Panc1 (cell line): ENCODE measurements at regions not wholly inside any gene's neighbourhood (a gene's known extent, or its start where the extent isn't known, plus 50 kb on each side); places are given as distances from the start of the nearest gene placed in this dataset.

Experiments
- ATAC-seq: fragments of 200-7000 bp; cut with Tn5 transposase; 2 replicates; pipeline ENCODE4 v1.9.1; 2020; ENCODE audit warnings: mild to moderate bottlenecking, moderate library complexity
- BruUV-seq: library from RNA; stranded (reverse); fragments of 400-500 nt; replicated peaks from 2 replicates; lab custom pipeline; 2021; lab: Mats Ljungman, UMichigan
- CTCF ChIA-PET: fragments of 300-600 bp; sonication (Branson Sonifier 250); formaldehyde crosslinking; loops from one replicate; lab custom pipeline; 2022; ENCODE audit warnings: antibody characterized with exemption; lab: Charles Lee
- POLR2A ChIA-PET: fragments of 300-600 bp; sonication (Branson Sonifier 250); formaldehyde crosslinking; loops from one replicate; lab custom pipeline; 2022; ENCODE audit warnings: antibody characterized with exemption; lab: Charles Lee
- DNase-seq: peaks from one replicate; pipeline ENCODE4 v3.0.0-alpha.2; 2010; ENCODE audit warnings: low read depth, low spot score
- H3K27ac ChIP-seq: 2 replicates; pipeline ENCODE4 v1.5.1; 2011; ENCODE audit warnings: mild to moderate bottlenecking, low read length, inconsistent platforms
- H3K27me3 ChIP-seq: fragments of 200-500 bp; sonication (Bioruptor generic); 2 replicates; pipeline ENCODE4 v1.6.0; 2014; ENCODE audit warnings: low read length, inconsistent platforms; ENCODE audit not compliant: control insufficient read depth, insufficient read depth
- H3K36me3 ChIP-seq: fragments of 200-500 bp; sonication (Bioruptor generic); 2 replicates; pipeline ENCODE4 v1.5.1; 2014; ENCODE audit warnings: inconsistent platforms, mild to moderate bottlenecking, low read length, moderate library complexity; ENCODE audit not compliant: control insufficient read depth, insufficient read depth
- H3K4me1 ChIP-seq: 2 replicates; pipeline ENCODE4 v1.5.1; 2011; ENCODE audit warnings: inconsistent platforms, mild to moderate bottlenecking, low read length, moderate library complexity; ENCODE audit not compliant: control insufficient read depth, insufficient read depth
- H3K4me3 ChIP-seq, 2 experiments: 2 replicates each; pipeline ENCODE4 v1.5.1; 2011 to 2012; ENCODE audit warnings: low read depth in 2 of 2, low read length in 2 of 2, mild to moderate bottlenecking in 2 of 2, inconsistent platforms in 1 of 2, moderate library complexity in 1 of 2
- H3K9me3 ChIP-seq: fragments of 200-500 bp; sonication (Bioruptor generic); 2 replicates; pipeline ENCODE4 v1.5.1; 2014; ENCODE audit warnings: low read depth, mild to moderate bottlenecking, inconsistent platforms, low read length, moderate library complexity; ENCODE audit not compliant: control insufficient read depth, insufficient read depth
- CTCF ChIP-seq: fragments of 450-650 bp; IDR thresholded peaks from 2 replicates; pipeline ENCODE4 v1.5.1; 2017; ENCODE audit warnings: mild to moderate bottlenecking
- POLR2AphosphoS5 ChIP-seq: IDR thresholded peaks from 2 replicates; pipeline ENCODE4 v1.6.1; 2012; ENCODE audit warnings: mild to moderate bottlenecking, low read depth, low read length, moderate library complexity
- REST ChIP-seq, 2 experiments: IDR thresholded peaks; 2 replicates each; pipeline ENCODE4 v1.6.1; 2011 to 2012; ENCODE audit warnings: low read depth in 2 of 2, control low read depth in 1 of 2, low read length in 1 of 2, mild to moderate bottlenecking in 1 of 2, moderate library complexity in 1 of 2; ENCODE audit not compliant: insufficient read depth in 1 of 2
- SIN3A ChIP-seq: IDR thresholded peaks from 2 replicates; pipeline ENCODE4 v1.6.1; 2012; ENCODE audit warnings: low read depth, mild to moderate bottlenecking, low read length, moderate library complexity, borderline replicate concordance; ENCODE audit not compliant: insufficient read depth
- TCF7L2 ChIP-seq: IDR thresholded peaks from 2 replicates; pipeline ENCODE4 v1.6.1; 2011; ENCODE audit warnings: mild to moderate bottlenecking, low read depth, low read length, inconsistent platforms
- in situ Hi-C: cut with HindIII; loops from 2 replicates; pipeline ENCODE4 v1.10.0; 2016; ENCODE audit warnings: low sequenced_read_pairs, low pct_unique_long_range_greater_than_20kb
- intact Hi-C: fragments of 100-400 bp; cut with micrococcal nuclease; formaldehyde crosslinking; loops from one replicate; pipeline ENCODE4 v1.10.0; 2022; ENCODE audit not compliant: unreplicated experiment

- intact Hi-C loops (no loop called here), in situ Hi-C loops (no loop called here)
- ChIA-PET POLR2A (no interaction called here), CTCF (no interaction called here)
- no peak for TF ChIP-seq SIN3A
- no peak for TF ChIP-seq REST (IDR thresholded peaks at IDR 0.05; ENCODE audit: insufficient read depth in 1 of 2, low read depth in 2 of 2, low read length in 1 of 2)
- no peak for TF ChIP-seq TCF7L2
- TF ChIP-seq CTCF = no peak
- TF ChIP-seq POLR2AphosphoS5 = no peak
- no peaks in the 10 kb centered on the region; the same call in 1 of the 2 replicates for H3K9me3 ChIP-seq
- no peaks in the 10 kb centered on the region for H3K4me1 ChIP-seq
- ATAC-seq (no peak), DNase-seq (no peak)
- H3K36me3 ChIP-seq = no peaks in the 10 kb centered on the region
- no peak overlapping the region for H3K27ac ChIP-seq
- H3K4me3 ChIP-seq = no peak overlapping the region
- no peaks in the 10 kb centered on the region for H3K27me3 ChIP-seq
- BruUV-seq = no TSS peak
Observed at GRCh38 chr21:34006611-34007168, 66.7 kb upstream of the MRPS6 start.

- Histone ChIP-seq H3K9me3 (no peaks in the 10 kb centered on the region), H3K36me3 (no peaks in the 10 kb centered on the region), H3K4me1 (no peaks in the 10 kb centered on the region), H3K27ac (no peak overlapping the region), H3K4me3 (no peak overlapping the region), H3K27me3 (no peaks in the 10 kb centered on the region)
- intact Hi-C loops (no loop called here), in situ Hi-C loops (no loop called here)
- ATAC-seq (no peak), DNase-seq (no peak)
- BruUV-seq = no TSS peak
- POLR2A ChIA-PET = no interaction called here
- CTCF ChIA-PET = no interaction called here
- no peak for TF ChIP-seq CTCF
- no peak for TF ChIP-seq POLR2AphosphoS5
- TF ChIP-seq TCF7L2 = no peak
- no peak for TF ChIP-seq SIN3A
- TF ChIP-seq REST (IDR thresholded peaks at IDR 0.05; ENCODE audit: insufficient read depth in 1 of 2, low read depth in 2 of 2, low read length in 1 of 2) = no peak
Observed at GRCh38 chr21:34004974-34005373, 68.4 kb upstream of the MRPS6 start.
